Ectodermal cell (in vitro differentiated cells): ENCODE measurements at regions not wholly inside any gene's neighbourhood (a gene's known extent, or its start where the extent isn't known, plus 50 kb on each side); places are given as distances from the start of the nearest gene placed in this dataset.

Source experiments
- H3K27ac ChIP-seq: 2 replicates; pipeline ENCODE4 v1.7.0; 2013; ENCODE audit warnings: mild to moderate bottlenecking, low read depth, low read length; ENCODE audit not compliant: insufficient read depth, poor library complexity, severe bottlenecking
- H3K27me3 ChIP-seq: 2 replicates; pipeline ENCODE4 v1.7.0; 2013; ENCODE audit warnings: mild to moderate bottlenecking, low read length; ENCODE audit not compliant: insufficient read depth, control insufficient read depth, poor library complexity, severe bottlenecking
- H3K36me3 ChIP-seq: one replicate; pipeline ENCODE4 v1.7.0; 2013; ENCODE audit warnings: low read length; ENCODE audit not compliant: control insufficient read depth, insufficient read depth
- H3K4me1 ChIP-seq: one replicate; pipeline ENCODE4 v1.7.0; 2013; ENCODE audit warnings: low read length; ENCODE audit not compliant: control insufficient read depth, insufficient read depth
- H3K4me3 ChIP-seq: 2 replicates; pipeline ENCODE4 v1.7.0; 2013; ENCODE audit warnings: low read depth, low read length, control low read depth; ENCODE audit not compliant: insufficient read depth
- H3K9me3 ChIP-seq: 2 replicates; pipeline ENCODE4 v1.7.0; 2013; ENCODE audit warnings: mild to moderate bottlenecking, low read length, moderate library complexity; ENCODE audit not compliant: control insufficient read depth
- WGBS, 2 experiments: methylation state at CpG; one replicate each; pipeline ENCODE4 v1.1.7; 2013; ENCODE audit warnings: missing lambda C conversion rate in 2 of 2; 5-methylcytosine and 5-hydroxymethylcytosine counted together

- Histone ChIP-seq H3K9me3 (no peaks in the 10 kb centered on the region), H3K36me3 (no peaks in the 10 kb centered on the region), H3K4me1 (no peaks in the 10 kb centered on the region), H3K27me3 (no peaks in the 10 kb centered on the region), H3K27ac (no peak overlapping the region), H3K4me3 (no peak overlapping the region)
- 91 to 93% methylated on average over 11 to 12 of the region's 12 CpGs for WGBS, 2 experiments
Measured at GRCh38 chr17:79340333-79341221, 266.0 kb downstream of the ENGASE start.

- WGBS, 2 experiments, result 86 to 88% methylated on average over 7 of the region's 7 CpGs
Measured at GRCh38 chr17:79339321-79339720, 264.7 kb downstream of the ENGASE start.

DNA sequence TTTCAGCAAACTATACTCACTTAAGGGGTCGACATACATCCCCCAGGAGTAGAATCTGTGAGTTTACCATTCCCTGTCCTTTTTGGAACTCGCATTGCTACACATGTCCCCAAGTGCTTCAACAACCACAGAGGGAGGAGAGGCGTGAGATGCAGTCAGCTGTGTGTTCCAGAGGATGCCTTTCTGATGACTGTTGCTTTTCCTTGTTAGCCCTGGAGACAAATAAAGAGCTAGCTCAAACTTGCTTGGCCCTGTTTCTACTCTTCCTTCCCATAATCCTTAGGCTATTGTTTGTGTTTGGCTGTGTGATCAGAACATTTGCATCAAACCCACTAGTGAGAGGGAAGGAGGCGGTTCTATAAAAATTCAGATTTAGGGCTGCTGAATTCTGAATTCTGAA, 264.0 kb downstream of the ENGASE start:
- Histone ChIP-seq H3K4me1 (no peaks in the 10 kb centered on the region), H3K27me3 (no peaks in the 10 kb centered on the region), H3K4me3 (no peak overlapping the region), H3K27ac (no peak overlapping the region), H3K9me3 (no peaks in the 10 kb centered on the region), H3K36me3 (no peaks in the 10 kb centered on the region)
- WGBS, 2 experiments, result 50 to 55% methylated on average over 4 of the region's 4 CpGs

More at GRCh38 chr17:79339321-79339720, 264.7 kb downstream of the ENGASE start:
- Histone ChIP-seq H3K36me3 (no peaks in the 10 kb centered on the region), H3K4me3 (no peak overlapping the region), H3K9me3 (no peaks in the 10 kb centered on the region), H3K27me3 (no peaks in the 10 kb centered on the region), H3K4me1 (no peaks in the 10 kb centered on the region), H3K27ac (no peak overlapping the region)

DNA sequence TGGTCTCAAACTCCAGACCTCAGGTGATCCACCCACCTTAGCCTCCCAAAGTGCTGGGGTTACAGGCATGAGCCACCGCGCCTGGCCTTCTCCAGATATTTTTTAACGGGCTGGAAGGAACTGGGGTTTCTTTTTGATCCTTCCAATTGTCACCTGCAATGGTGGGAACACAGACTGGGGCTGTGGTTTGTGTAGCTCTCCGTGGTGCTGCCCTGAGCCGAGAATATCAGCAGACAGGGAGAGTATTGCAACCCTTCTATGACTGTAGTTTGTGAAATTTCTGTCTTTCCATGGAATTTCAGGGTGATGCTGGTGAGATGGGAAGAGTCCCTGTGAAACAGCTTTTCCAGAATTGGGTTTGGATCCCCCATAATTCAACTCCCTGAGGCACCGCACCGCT, 263.5 kb downstream of the ENGASE start:
- H3K27ac ChIP-seq, result no peak overlapping the region
- 58 to 60% methylated on average over 7 of the region's 7 CpGs for WGBS, 2 experiments
- no peak overlapping the region for H3K4me3 ChIP-seq
- no peaks in the 10 kb centered on the region for H3K36me3 ChIP-seq
- no peaks in the 10 kb centered on the region for H3K9me3 ChIP-seq
- no peaks in the 10 kb centered on the region for H3K27me3 ChIP-seq
- no peaks in the 10 kb centered on the region for H3K4me1 ChIP-seq

GRCh38 chr17:79337053-79337452, 262.4 kb downstream of the ENGASE start:
- no peaks in the 10 kb centered on the region for H3K9me3 ChIP-seq
- no peak overlapping the region for H3K27ac ChIP-seq
- no peaks in the 10 kb centered on the region for H3K36me3 ChIP-seq
- H3K27me3 ChIP-seq, result no peaks in the 10 kb centered on the region
- WGBS, 2 experiments, result 79 to 80% methylated on average over 8 of the region's 8 CpGs
- H3K4me3 ChIP-seq, result no peak overlapping the region
- H3K4me1 ChIP-seq, result peaks cover 3% of the 10 kb centered on the region

GRCh38 chr17:79335456-79335855, 260.8 kb downstream of the ENGASE start:
- 81 to 83% methylated on average over 12 of the region's 12 CpGs for WGBS, 2 experiments
- no peaks in the 10 kb centered on the region for H3K27me3 ChIP-seq
- H3K27ac ChIP-seq, result no peak overlapping the region
- no peak overlapping the region for H3K4me3 ChIP-seq
- no peaks in the 10 kb centered on the region for H3K36me3 ChIP-seq
- H3K9me3 ChIP-seq, result no peaks in the 10 kb centered on the region
- H3K4me1 ChIP-seq, result peaks cover 8% of the 10 kb centered on the region

DNA sequence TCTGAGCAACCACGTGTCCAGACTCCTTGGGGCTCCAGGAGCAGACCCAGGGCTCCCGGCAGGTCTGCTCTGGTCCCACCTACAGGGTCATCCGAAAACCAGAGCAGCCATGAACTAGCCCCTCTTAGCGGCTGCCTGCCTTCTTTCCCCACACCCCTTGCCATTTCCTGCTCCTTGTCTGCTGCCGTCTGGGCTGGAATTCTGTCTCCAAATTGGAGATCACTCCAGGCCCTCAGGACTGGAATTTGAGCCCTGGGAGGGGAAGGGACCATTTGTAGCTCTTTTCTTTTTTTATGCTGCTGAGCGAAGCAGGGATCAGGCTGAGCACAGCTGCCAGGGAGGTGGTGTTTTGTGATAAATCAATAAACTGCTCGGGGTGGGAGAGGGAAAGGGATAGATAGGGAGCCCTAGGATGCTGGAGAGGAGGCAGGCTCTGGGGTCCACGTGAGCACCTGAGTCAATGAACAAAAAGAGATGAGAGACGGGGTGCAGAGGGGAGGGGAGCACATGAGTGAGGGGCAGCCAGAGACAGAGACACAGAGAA, 257.5 kb downstream of the ENGASE start:
- H3K27ac ChIP-seq, result no peak overlapping the region
- H3K27me3 ChIP-seq, result no peaks in the 10 kb centered on the region
- H3K4me3 ChIP-seq, result no peak overlapping the region
- WGBS, 2 experiments, result 57 to 60% methylated on average over 9 of the region's 9 CpGs
- H3K36me3 ChIP-seq, result no peaks in the 10 kb centered on the region
- peaks cover 8% of the 10 kb centered on the region for H3K4me1 ChIP-seq
- H3K9me3 ChIP-seq, result no peaks in the 10 kb centered on the region

- H3K36me3 ChIP-seq, result no peaks in the 10 kb centered on the region
- no peaks in the 10 kb centered on the region for H3K27me3 ChIP-seq
- H3K4me3 ChIP-seq, result no peak overlapping the region
- no peaks in the 10 kb centered on the region for H3K9me3 ChIP-seq
- H3K4me1 ChIP-seq, result peaks cover 8% of the 10 kb centered on the region
- 76% methylated on average over 11 of the region's 11 CpGs for WGBS, 2 experiments
- no peak overlapping the region for H3K27ac ChIP-seq
Measured at GRCh38 chr17:79331492-79331891, 256.9 kb downstream of the ENGASE start.

- Histone ChIP-seq H3K27ac (no peak overlapping the region), H3K9me3 (no peaks in the 10 kb centered on the region), H3K27me3 (no peaks in the 10 kb centered on the region), H3K4me1 (peaks cover 8% of the 10 kb centered on the region), H3K36me3 (no peaks in the 10 kb centered on the region), H3K4me3 (no peak overlapping the region)
- 88 to 89% methylated on average over 11 of the region's 11 CpGs for WGBS, 2 experiments
Measured at GRCh38 chr17:79330696-79331095, 256.1 kb downstream of the ENGASE start.

GRCh38 chr17:79330229-79330628, 255.6 kb downstream of the ENGASE start:
- H3K27ac ChIP-seq, result no peak overlapping the region
- peaks cover 4% of the 10 kb centered on the region for H3K27me3 ChIP-seq
- peaks cover 8% of the 10 kb centered on the region for H3K4me1 ChIP-seq
- no peak overlapping the region for H3K4me3 ChIP-seq
- H3K36me3 ChIP-seq, result no peaks in the 10 kb centered on the region
- 85 to 92% methylated on average over 8 of the region's 8 CpGs for WGBS, 2 experiments
- no peaks in the 10 kb centered on the region for H3K9me3 ChIP-seq
